SH-SY5Y (cell line): ENCODE measurements at regions not wholly inside any gene's neighbourhood (a gene's known extent, or its start where the extent isn't known, plus 50 kb on each side); places are given as distances from the start of the nearest gene placed in this dataset.

Experiments
- GATA2 ChIP-seq: IDR thresholded peaks from 2 replicates; pipeline ENCODE4 v1.6.1; 2011; ENCODE audit warnings: mild to moderate bottlenecking, low read depth, low read length
- GATA3 ChIP-seq: IDR thresholded peaks from 2 replicates; pipeline ENCODE4 v1.6.1; 2011; ENCODE audit warnings: low read depth, mild to moderate bottlenecking, low read length, moderate library complexity

- no peak for TF ChIP-seq GATA2
- no peak for TF ChIP-seq GATA3
Measured at GRCh38 chr9:33649463-33649862, 125.4 kb downstream of the ANKRD18B start.
